ENCODE measurements at regions not wholly inside any gene's neighbourhood (a gene's known extent, or its start where the extent isn't known, plus 50 kb on each side); places are given as distances from the start of the nearest gene placed in this dataset.

GRCh38 chr4:177041356-177041755, 248.6 kb upstream of the VEGFC start:
- TF ChIP-seq, protein P1, sequence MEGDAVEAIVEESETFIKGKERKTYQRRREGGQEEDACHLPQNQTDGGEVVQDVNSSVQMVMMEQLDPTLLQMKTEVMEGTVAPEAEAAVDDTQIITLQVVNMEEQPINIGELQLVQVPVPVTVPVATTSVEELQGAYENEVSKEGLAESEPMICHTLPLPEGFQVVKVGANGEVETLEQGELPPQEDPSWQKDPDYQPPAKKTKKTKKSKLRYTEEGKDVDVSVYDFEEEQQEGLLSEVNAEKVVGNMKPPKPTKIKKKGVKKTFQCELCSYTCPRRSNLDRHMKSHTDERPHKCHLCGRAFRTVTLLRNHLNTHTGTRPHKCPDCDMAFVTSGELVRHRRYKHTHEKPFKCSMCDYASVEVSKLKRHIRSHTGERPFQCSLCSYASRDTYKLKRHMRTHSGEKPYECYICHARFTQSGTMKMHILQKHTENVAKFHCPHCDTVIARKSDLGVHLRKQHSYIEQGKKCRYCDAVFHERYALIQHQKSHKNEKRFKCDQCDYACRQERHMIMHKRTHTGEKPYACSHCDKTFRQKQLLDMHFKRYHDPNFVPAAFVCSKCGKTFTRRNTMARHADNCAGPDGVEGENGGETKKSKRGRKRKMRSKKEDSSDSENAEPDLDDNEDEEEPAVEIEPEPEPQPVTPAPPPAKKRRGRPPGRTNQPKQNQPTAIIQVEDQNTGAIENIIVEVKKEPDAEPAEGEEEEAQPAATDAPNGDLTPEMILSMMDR (IDR thresholded peaks at IDR 0.05): no peak
- TF ChIP-seq POLR2A (IDR thresholded peaks at IDR 0.05): no peak

Measured in testis (tissue), 2 donors.